Neural cell (in vitro differentiated cells): ENCODE measurements at regions not wholly inside any gene's neighbourhood (a gene's known extent, or its start where the extent isn't known, plus 50 kb on each side); places are given as distances from the start of the nearest gene placed in this dataset.

Experiments used
- H2AFZ ChIP-seq: fragments of 200-600, 300-800 bp; sonication (generic), shearing (Covaris generic); 2 replicates; pipeline ENCODE4 v1.6.0; 2014; ENCODE audit warnings: low read depth, mild to moderate bottlenecking, antibody characterized with exemption, low read length, moderate library complexity
- H3F3A ChIP-seq: fragments of 200-600 bp; shearing (Covaris generic); 2 replicates; pipeline ENCODE4 v1.6.1; 2016; ENCODE audit warnings: mild to moderate bottlenecking, moderate library complexity, mixed read lengths, antibody characterized with exemption, low read length; ENCODE audit not compliant: insufficient read depth, poor library complexity, severe bottlenecking
- H3K27ac ChIP-seq: fragments of 200-600, 300-800 bp; sonication (generic), shearing (Covaris generic); 2 replicates; pipeline ENCODE4 v1.5.1; 2014; ENCODE audit warnings: mild to moderate bottlenecking, low read length, moderate library complexity
- H3K27me3 ChIP-seq: fragments of 300-800, 200-600 bp; sonication (generic), shearing (Covaris generic); 2 replicates; pipeline ENCODE4 v1.6.0; 2014; ENCODE audit warnings: mild to moderate bottlenecking, low read depth, low read length, moderate library complexity; ENCODE audit not compliant: insufficient read depth
- H3K36me3 ChIP-seq: fragments of 300-800, 200-600 bp; sonication (generic), shearing (Covaris generic); 2 replicates; pipeline ENCODE4 v1.5.1; 2014; ENCODE audit warnings: mild to moderate bottlenecking, antibody characterized with exemption, low read length, moderate library complexity; ENCODE audit not compliant: insufficient read depth
- H3K4me2 ChIP-seq: fragments of 300-800, 200-600 bp; sonication (generic), shearing (Covaris generic); 2 replicates; pipeline ENCODE4 v1.6.0; 2014; ENCODE audit warnings: mild to moderate bottlenecking, low read length
- H3K4me3 ChIP-seq: fragments of 300-800, 200-600 bp; sonication (generic), shearing (Covaris generic); 2 replicates; pipeline ENCODE4 v1.5.1; 2014; ENCODE audit warnings: mild to moderate bottlenecking, low read length, moderate library complexity
- H3K79me2 ChIP-seq: fragments of 200-600 bp; shearing (Covaris generic); replicated peaks from 2 replicates; pipeline ENCODE4 v1.6.0; 2014; ENCODE audit warnings: mild to moderate bottlenecking, low read length, moderate library complexity; ENCODE audit not compliant: insufficient read depth
- H3K9ac ChIP-seq: fragments of 300-800, 200-600 bp; sonication (generic), shearing (Covaris generic); 2 replicates; pipeline ENCODE4 v1.6.1; 2016; ENCODE audit warnings: mild to moderate bottlenecking, low read length, mixed read lengths
- H3K9me2 ChIP-seq: fragments of 200-600 bp; shearing (Covaris generic); 2 replicates; pipeline ENCODE4 v1.6.1; 2016; ENCODE audit warnings: mild to moderate bottlenecking, low read length, mixed read lengths; ENCODE audit not compliant: insufficient read depth
- H3K9me3 ChIP-seq: fragments of 200-600, 300-800 bp; sonication (generic), shearing (Covaris generic); 2 replicates; pipeline ENCODE4 v1.6.1; 2016; ENCODE audit warnings: mild to moderate bottlenecking, mixed run types, low read length, moderate library complexity, mixed read lengths
- H4K20me1 ChIP-seq: fragments of 200-600 bp; shearing (Covaris generic); 2 replicates; pipeline ENCODE4 v1.6.1; 2016; ENCODE audit warnings: mild to moderate bottlenecking, mixed run types; ENCODE audit not compliant: insufficient read depth
- EP300 ChIP-seq: fragments of 450-650 bp; conservative IDR thresholded peaks from 2 replicates; pipeline ENCODE4 v1.6.1; 2014; ENCODE audit warnings: antibody characterized with exemption, mild to moderate bottlenecking, moderate library complexity; ENCODE audit not compliant: poor library complexity, severe bottlenecking
- EZH2 ChIP-seq: fragments of 200-600, 300-800 bp; shearing (Covaris generic), sonication (generic); IDR thresholded peaks from 2 replicates; pipeline ENCODE4 v1.6.1; 2014; ENCODE audit warnings: antibody characterized with exemption, low read length, borderline replicate concordance, mild to moderate bottlenecking; ENCODE audit not compliant: insufficient read depth, poor library complexity, severe bottlenecking
- MXI1 ChIP-seq: fragments of 450-650 bp; conservative IDR thresholded peaks from 2 replicates; pipeline ENCODE4 v1.6.1; 2014; ENCODE audit warnings: antibody characterized with exemption, mild to moderate bottlenecking; ENCODE audit not compliant: poor library complexity, severe bottlenecking
- POLR2AphosphoS5 ChIP-seq: IDR thresholded peaks from 2 replicates; pipeline ENCODE4 v1.6.1; 2012
- RAD21 ChIP-seq: fragments of 450-650 bp; conservative IDR thresholded peaks from 2 replicates; pipeline ENCODE4 v1.6.1; 2014; ENCODE audit warnings: antibody characterized with exemption, mild to moderate bottlenecking, moderate library complexity
- SMC3 ChIP-seq: fragments of 450-650 bp; conservative IDR thresholded peaks from 2 replicates; pipeline ENCODE4 v1.6.1; 2014; ENCODE audit warnings: antibody characterized with exemption, mild to moderate bottlenecking, moderate library complexity; ENCODE audit not compliant: poor library complexity
- TAF1 ChIP-seq: IDR thresholded peaks from 2 replicates; pipeline ENCODE4 v1.6.1; 2012; ENCODE audit warnings: low read depth
- TF ChIP-seq, protein P1 (sequence below): fragments of 450-650 bp; IDR thresholded peaks from 2 replicates; pipeline ENCODE4 v1.5.1; 2014; ENCODE audit warnings: antibody characterized with exemption, mild to moderate bottlenecking, moderate library complexity; ENCODE audit not compliant: poor library complexity, severe bottlenecking
- TF ChIP-seq, protein P2 (sequence below): IDR thresholded peaks from 2 replicates; pipeline ENCODE4 v1.6.1; 2012; ENCODE audit warnings: borderline replicate concordance

DNA sequence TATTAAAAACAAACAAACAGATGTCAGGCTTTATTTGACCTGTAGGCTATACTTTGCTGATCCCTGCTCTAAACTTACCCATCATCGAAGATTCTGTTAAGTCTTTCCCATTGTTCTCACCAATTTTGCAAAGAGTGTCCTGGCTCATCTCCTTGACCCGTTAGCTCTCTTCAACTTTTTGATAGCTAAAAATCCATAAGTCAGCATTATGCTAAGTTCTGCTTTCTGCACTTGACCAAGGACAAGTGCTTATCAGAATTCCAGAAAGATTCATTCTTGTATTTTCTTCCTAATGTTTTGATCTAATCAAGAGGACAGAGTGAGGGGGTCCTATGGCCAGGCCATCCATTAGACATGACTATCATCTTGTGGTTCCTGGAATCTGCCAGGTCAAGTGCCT is 503.5 kb downstream of the FUT8 start:
- no peak overlapping the region for H2AFZ ChIP-seq

DNA sequence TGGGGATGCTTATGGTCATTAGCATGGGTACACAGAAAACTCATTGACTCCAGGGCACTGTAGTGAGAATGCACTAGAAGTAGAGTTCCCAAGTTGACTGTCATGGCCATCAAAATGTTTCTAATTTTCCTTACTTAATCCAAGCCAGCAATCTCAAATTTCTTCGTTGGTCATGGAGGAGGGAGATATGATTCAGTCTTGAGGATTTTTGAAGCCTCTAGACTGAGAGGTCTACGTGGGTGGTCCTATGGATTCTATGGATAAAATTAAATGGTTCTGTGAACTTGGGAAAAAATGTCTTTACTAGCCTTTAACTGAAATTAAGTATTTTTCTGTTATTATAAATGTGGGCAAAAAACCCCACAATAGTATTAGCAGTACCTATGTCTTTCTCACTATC is 508.5 kb downstream of the FUT8 start:
- Histone ChIP-seq H3K79me2 (no peaks in the 10 kb centered on the region), H3K9me2 (no peaks in the 10 kb centered on the region), H3K4me3 (no peak overlapping the region), H3K4me2 (no peak overlapping the region), H3F3A (no peaks in the 10 kb centered on the region), H3K36me3 (no peaks in the 10 kb centered on the region), H3K27ac (no peak overlapping the region), H2AFZ (no peak overlapping the region), H4K20me1 (no peaks in the 10 kb centered on the region), H3K27me3 (no peaks in the 10 kb centered on the region), H3K9me3 (no peaks in the 10 kb centered on the region), H3K9ac (no peak overlapping the region)
- TF ChIP-seq RAD21 = no peak
- TF ChIP-seq MXI1 = no peak
- TF ChIP-seq TAF1 = no peak
- no peak for TF ChIP-seq POLR2AphosphoS5
- no peak for TF ChIP-seq EZH2
- no peak for TF ChIP-seq EP300
- TF ChIP-seq, protein P1, sequence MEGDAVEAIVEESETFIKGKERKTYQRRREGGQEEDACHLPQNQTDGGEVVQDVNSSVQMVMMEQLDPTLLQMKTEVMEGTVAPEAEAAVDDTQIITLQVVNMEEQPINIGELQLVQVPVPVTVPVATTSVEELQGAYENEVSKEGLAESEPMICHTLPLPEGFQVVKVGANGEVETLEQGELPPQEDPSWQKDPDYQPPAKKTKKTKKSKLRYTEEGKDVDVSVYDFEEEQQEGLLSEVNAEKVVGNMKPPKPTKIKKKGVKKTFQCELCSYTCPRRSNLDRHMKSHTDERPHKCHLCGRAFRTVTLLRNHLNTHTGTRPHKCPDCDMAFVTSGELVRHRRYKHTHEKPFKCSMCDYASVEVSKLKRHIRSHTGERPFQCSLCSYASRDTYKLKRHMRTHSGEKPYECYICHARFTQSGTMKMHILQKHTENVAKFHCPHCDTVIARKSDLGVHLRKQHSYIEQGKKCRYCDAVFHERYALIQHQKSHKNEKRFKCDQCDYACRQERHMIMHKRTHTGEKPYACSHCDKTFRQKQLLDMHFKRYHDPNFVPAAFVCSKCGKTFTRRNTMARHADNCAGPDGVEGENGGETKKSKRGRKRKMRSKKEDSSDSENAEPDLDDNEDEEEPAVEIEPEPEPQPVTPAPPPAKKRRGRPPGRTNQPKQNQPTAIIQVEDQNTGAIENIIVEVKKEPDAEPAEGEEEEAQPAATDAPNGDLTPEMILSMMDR = no peak
- no peak for TF ChIP-seq SMC3
- TF ChIP-seq, protein P2, sequence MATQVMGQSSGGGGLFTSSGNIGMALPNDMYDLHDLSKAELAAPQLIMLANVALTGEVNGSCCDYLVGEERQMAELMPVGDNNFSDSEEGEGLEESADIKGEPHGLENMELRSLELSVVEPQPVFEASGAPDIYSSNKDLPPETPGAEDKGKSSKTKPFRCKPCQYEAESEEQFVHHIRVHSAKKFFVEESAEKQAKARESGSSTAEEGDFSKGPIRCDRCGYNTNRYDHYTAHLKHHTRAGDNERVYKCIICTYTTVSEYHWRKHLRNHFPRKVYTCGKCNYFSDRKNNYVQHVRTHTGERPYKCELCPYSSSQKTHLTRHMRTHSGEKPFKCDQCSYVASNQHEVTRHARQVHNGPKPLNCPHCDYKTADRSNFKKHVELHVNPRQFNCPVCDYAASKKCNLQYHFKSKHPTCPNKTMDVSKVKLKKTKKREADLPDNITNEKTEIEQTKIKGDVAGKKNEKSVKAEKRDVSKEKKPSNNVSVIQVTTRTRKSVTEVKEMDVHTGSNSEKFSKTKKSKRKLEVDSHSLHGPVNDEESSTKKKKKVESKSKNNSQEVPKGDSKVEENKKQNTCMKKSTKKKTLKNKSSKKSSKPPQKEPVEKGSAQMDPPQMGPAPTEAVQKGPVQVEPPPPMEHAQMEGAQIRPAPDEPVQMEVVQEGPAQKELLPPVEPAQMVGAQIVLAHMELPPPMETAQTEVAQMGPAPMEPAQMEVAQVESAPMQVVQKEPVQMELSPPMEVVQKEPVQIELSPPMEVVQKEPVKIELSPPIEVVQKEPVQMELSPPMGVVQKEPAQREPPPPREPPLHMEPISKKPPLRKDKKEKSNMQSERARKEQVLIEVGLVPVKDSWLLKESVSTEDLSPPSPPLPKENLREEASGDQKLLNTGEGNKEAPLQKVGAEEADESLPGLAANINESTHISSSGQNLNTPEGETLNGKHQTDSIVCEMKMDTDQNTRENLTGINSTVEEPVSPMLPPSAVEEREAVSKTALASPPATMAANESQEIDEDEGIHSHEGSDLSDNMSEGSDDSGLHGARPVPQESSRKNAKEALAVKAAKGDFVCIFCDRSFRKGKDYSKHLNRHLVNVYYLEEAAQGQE = no peak

More for the DNA sequence above, 503.5 kb downstream of the FUT8 start:
- Histone ChIP-seq H3K9me3 (no peaks in the 10 kb centered on the region), H4K20me1 (no peaks in the 10 kb centered on the region), H3K27ac (no peak overlapping the region), H3K79me2 (no peaks in the 10 kb centered on the region), H3K4me2 (no peak overlapping the region), H3K27me3 (no peaks in the 10 kb centered on the region), H3K36me3 (no peaks in the 10 kb centered on the region), H3K9ac (no peak overlapping the region), H3K4me3 (no peak overlapping the region), H3K9me2 (no peaks in the 10 kb centered on the region), H3F3A (no peaks in the 10 kb centered on the region)
- TF ChIP-seq POLR2AphosphoS5 (no peak), TAF1 (no peak), SMC3 (no peak), EZH2 (no peak), EP300 (no peak), RAD21 (no peak), MXI1 (no peak)
- TF ChIP-seq, protein P1 = no peak
- TF ChIP-seq, protein P2 = no peak
